HAP-1 (cell line): ENCODE measurements at regions not wholly inside any gene's neighbourhood (a gene's known extent, or its start where the extent isn't known, plus 50 kb on each side); places are given as distances from the start of the nearest gene placed in this dataset.

Source experiments
- DNase-seq, 2 experiments: peaks; one replicate each; pipeline ENCODE4 v3.0.0-alpha.2; 2016 to 2020; ENCODE audit warnings: low spot score in 2 of 2
- H3K27me3 ChIP-seq: fragments of 250-450 bp; sonication (Bioruptor Pico); 2 replicates; pipeline ENCODE4 v1.5.1; 2020; ENCODE audit warnings: low read depth, mild to moderate bottlenecking, moderate library complexity
- H3K36me3 ChIP-seq: fragments of 250-450 bp; sonication (Bioruptor Pico); replicated peaks from 2 replicates; pipeline ENCODE4 v1.5.1; 2020; ENCODE audit warnings: mild to moderate bottlenecking
- H3K4me1 ChIP-seq: fragments of 250-450 bp; sonication (Bioruptor Pico); 2 replicates; pipeline ENCODE4 v1.5.1; 2020; ENCODE audit warnings: mild to moderate bottlenecking
- H3K4me3 ChIP-seq: fragments of 250-450 bp; sonication (Bioruptor Pico); 2 replicates; pipeline ENCODE4 v1.5.1; 2020; ENCODE audit warnings: mild to moderate bottlenecking, moderate library complexity
- H3K9me3 ChIP-seq: fragments of 250-450 bp; sonication (Bioruptor Pico); 2 replicates; pipeline ENCODE4 v1.5.1; 2020; ENCODE audit warnings: mild to moderate bottlenecking, moderate library complexity
- in situ Hi-C: fragments of 300-500 bp; cut with MboI; formaldehyde crosslinking; loops from 3 replicates; pipeline ENCODE4 v1.14.3; 2020; ENCODE audit warnings: low sequenced_read_pairs, inconsistent platforms, mixed read lengths

DNA sequence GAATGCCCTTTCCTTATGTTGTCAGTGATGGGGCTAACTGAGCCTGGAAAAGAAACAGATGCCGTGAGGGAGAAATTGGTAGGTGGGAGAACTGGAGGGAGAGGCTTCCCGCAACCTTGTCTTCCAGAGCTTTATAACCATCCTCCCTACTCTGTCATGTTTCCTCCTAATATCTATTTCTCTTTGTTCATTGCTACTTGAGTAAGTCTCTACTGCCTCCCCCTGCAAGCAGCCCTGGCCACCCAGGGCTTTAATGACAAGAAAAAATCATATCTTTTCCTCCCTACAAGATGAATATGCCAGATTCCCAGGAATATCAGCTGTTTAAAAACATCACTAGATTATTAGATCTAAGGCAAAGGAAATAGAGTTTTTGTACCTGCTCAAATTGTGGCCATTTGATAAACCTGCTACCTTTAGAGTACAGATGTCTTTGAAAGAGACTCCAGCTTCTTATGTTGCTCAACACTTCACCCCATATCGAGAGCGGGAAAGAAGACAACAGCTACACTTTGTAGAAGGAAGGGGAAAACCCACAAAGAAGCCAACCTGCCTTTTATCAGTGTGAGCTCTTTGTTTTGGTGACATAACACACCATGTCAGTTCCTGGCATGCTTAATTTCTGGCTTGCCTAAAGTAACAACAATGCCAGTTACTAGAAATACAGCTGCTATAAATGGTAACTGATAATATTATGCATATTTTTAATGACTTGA is 186.6 kb upstream of the LEF1 start:
- no peaks in the 10 kb centered on the region for H3K9me3 ChIP-seq
- no peak overlapping the region for H3K4me3 ChIP-seq
- DNase-seq, result no peak
- in situ Hi-C loops, result no loop called here
- H3K36me3 ChIP-seq, result no peaks in the 10 kb centered on the region
- H3K4me1 ChIP-seq, result peaks cover 10% of the 10 kb centered on the region
- no peaks in the 10 kb centered on the region for H3K27me3 ChIP-seq

DNA sequence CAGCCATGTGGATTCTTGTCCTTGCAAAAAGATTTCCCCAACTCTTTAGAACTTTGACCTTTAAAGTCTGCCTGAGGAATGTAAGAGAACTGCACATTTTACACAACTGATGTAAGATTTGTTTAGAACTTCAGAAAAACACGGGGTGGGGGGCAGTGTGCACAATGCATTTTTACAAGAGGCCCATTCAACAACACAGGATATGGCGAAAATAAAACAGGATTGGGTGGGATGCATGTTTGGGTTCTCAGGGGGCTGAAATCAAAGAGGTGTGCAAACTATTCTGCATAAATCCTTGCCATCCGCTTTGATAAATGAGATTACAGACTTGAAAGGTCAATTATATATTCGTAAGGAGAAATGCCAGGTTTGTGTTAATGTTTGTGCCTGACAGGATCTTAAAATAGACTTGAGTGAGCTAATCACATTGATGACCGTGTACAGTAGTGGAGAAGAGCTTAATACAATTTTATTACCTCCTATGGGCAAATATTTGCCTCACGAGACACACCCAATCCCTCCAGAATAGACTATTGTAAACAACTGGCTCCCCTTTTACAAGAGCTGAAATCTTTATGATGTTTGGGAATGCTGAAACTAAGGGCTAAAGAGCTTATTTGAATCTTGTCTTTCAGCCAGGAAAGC is 184.1 kb upstream of the LEF1 start:
- no peak overlapping the region for H3K4me3 ChIP-seq
- no peaks in the 10 kb centered on the region for H3K36me3 ChIP-seq
- H3K4me1 ChIP-seq, result peaks cover 10% of the 10 kb centered on the region
- no peaks in the 10 kb centered on the region for H3K27me3 ChIP-seq
- no peaks in the 10 kb centered on the region for H3K9me3 ChIP-seq
- peak; percentile 13 to 77 for DNase-seq
- in situ Hi-C loops, result no loop called here

DNA sequence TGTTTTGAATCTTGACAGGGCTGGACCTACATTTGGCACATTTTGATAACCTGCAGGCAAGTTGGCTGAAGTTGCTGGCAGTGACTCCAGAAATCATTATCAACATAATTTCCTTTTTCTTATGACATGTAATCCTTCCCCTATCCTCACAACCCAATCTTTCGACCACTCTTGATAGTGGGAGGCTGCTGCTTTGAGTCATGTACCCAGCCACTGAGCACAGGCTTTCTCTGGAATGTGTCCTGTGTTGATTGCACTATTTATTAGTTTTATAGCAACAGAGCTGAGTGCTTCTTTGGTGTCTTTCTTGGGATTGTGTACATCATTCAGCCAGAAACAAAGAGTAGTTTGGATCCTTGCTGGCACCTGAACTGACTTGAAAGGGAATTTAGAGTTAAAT is 183.1 kb upstream of the LEF1 start:
- H3K4me3 ChIP-seq, result no peak overlapping the region
- H3K9me3 ChIP-seq, result no peaks in the 10 kb centered on the region
- peaks cover 3% of the 10 kb centered on the region; the same call in 1 of the 2 replicates for H3K27me3 ChIP-seq
- no peak for DNase-seq
- H3K36me3 ChIP-seq, result no peaks in the 10 kb centered on the region
- H3K4me1 ChIP-seq, result peaks cover 10% of the 10 kb centered on the region
- in situ Hi-C loops, result no loop called here

DNA sequence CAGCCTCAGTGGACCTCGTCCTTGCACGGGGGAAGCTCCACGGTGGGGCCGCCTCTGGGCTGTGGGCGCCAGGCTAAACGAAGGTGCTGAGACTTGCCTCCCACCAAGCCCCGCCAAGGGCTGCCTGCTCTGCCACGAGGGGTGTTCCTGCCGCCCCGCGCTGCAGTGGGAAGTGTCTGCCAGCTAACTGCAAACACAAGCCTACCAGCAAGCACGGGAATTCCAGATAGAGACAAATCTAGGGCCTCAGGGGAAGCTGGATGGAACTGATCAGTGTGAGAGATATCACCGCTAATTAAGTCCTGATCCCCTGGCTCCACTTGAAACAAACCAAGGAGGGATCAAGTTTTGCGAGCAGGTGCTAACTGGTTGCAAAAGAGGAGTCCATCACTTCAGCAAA is 181.6 kb upstream of the LEF1 start:
- DNase-seq, result peak in 1 of 2 experiments; percentile 10
- H3K4me1 ChIP-seq, result peaks cover 10% of the 10 kb centered on the region
- H3K27me3 ChIP-seq, result peaks cover 3% of the 10 kb centered on the region; the same call in 1 of the 2 replicates
- H3K4me3 ChIP-seq, result no peak overlapping the region
- no peaks in the 10 kb centered on the region for H3K36me3 ChIP-seq
- no peaks in the 10 kb centered on the region for H3K9me3 ChIP-seq
- in situ Hi-C loops, result no loop called here

DNA sequence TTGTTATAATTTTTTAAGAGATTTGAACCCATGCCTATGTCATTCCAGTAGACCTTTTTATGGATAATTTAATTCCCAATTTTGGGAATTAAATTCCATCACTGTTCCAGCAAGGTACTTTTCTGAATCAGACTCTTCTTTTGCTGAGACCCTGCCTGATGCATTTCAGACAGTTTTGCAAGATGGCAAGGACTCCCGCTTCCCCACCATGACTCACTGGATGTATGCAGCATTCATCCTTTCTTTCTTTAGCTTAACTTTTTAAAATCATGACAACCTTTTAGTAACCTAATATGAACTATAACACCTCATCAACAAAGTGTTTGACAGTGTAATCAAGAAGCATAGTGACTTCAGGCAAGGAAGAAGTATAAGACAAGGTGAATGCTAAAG is 178.1 kb upstream of the LEF1 start:
- DNase-seq, result no peak
- Histone ChIP-seq H3K9me3 (no peaks in the 10 kb centered on the region), H3K4me3 (no peak overlapping the region), H3K27me3 (peaks cover 3% of the 10 kb centered on the region; the same call in 1 of the 2 replicates), H3K4me1 (no peaks in the 10 kb centered on the region), H3K36me3 (no peaks in the 10 kb centered on the region)
- in situ Hi-C loops, result no loop called here

DNA sequence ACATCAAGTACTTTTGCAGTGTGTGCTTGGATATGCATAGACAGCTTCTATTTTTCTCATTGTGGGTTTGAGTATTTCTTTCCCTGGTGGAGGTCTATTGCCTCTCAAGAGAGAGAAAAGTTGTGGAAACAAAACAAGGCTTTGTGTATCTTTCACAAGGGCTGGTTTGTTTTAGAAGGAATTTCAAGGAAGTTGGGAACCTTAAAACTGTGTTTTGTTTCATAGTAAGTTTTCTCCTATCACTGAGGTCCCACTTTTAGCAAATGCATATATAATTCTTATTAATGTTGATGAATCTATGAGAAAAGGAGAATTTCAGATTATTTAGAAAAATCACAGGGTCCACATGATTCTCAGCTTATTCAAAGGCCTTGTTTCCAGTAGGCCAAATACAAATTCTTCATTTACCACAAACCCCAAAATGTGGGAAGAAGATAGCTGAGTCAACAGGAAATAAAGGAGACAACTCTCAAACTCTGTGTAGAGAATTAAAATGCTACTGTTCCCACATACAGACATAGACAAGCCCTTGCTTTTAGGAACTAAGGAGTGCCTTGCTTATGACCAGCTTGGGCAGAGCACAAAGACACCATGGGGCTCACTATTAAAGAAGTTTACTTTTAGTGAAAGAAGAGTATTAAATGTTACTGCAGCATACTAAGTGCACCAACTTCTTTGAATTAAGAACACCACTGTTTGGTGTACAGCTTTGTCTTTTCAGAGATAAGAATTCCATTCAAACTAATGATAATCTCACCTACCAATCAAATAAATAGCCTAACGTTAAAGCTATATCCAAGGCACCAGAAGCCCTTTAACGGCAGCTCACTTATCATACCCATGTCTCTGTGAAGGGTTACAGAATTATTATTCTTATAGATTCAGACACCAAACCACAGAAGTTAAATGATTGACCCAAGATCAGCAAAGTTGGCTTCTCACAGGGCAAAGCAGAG is 177.4 kb upstream of the LEF1 start:
- no peak overlapping the region for H3K4me3 ChIP-seq
- no peak for DNase-seq

DNA sequence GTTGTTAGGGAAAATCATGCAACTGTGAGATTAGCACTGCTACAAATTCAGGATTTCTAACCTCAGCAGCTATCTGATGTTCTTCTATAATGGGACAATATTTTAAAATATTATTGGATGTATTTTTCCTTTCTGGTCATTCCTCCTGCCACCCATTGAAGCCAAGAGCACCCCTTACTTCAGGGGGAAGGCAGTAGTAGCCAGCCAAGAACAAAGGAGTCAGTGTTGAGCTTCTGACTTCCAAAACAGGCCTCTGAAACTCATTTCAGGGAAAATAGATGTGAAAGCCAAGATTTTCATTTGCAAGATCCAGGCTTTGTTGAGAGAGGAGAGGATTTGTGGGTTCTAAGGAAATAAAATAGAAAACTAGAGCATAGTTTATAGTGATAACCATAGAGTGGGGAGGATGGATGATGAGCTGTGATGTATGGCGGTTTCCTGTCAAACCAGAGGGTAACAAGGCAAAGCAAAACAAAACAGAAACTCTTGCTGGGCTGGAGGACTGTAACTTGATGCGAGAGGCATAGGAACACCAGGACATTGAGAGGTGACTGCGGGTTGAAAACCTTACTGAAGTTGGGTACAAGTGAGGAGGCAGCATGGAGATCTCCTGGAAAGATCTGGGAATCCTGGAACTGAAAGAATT is 173.7 kb upstream of the LEF1 start:
- H3K4me1 ChIP-seq, result no peaks in the 10 kb centered on the region
- no peak overlapping the region for H3K4me3 ChIP-seq
- peaks cover under 1% of the 10 kb centered on the region; the same call in 1 of the 2 replicates for H3K27me3 ChIP-seq
- in situ Hi-C loops, result no loop called here
- H3K36me3 ChIP-seq, result no peaks in the 10 kb centered on the region
- no peaks in the 10 kb centered on the region for H3K9me3 ChIP-seq
- no peak for DNase-seq

More for the DNA sequence above, 177.4 kb upstream of the LEF1 start:
- Histone ChIP-seq H3K27me3 (peaks cover 3% of the 10 kb centered on the region; the same call in 1 of the 2 replicates), H3K9me3 (no peaks in the 10 kb centered on the region), H3K4me1 (no peaks in the 10 kb centered on the region), H3K36me3 (no peaks in the 10 kb centered on the region)
- in situ Hi-C loops, result no loop called here

DNA sequence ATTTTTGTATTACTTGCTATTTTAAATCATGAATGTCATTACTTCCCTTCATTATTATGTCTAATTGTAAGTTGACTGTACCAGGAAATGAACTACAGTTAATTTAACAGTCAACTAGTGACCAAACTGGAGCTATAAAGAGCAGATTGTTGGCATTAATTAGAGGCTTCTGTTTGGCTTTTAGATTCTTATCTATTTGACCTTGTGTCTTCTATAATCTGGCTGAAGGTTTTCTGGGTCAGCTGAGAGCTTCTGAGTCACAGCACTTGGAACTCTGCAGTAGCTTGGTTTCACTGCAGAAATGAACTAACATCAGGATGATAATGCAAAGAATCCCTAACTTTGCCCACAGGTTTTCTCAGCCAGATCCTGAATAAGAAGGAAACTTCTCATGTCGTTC is 169.2 kb upstream of the LEF1 start:
- no peak for DNase-seq
- H3K36me3 ChIP-seq, result no peaks in the 10 kb centered on the region
- H3K4me3 ChIP-seq, result no peak overlapping the region
- H3K4me1 ChIP-seq, result peaks cover 12% of the 10 kb centered on the region
- no peaks in the 10 kb centered on the region for H3K9me3 ChIP-seq
- no peaks in the 10 kb centered on the region for H3K27me3 ChIP-seq
- in situ Hi-C loops, result no loop called here

DNA sequence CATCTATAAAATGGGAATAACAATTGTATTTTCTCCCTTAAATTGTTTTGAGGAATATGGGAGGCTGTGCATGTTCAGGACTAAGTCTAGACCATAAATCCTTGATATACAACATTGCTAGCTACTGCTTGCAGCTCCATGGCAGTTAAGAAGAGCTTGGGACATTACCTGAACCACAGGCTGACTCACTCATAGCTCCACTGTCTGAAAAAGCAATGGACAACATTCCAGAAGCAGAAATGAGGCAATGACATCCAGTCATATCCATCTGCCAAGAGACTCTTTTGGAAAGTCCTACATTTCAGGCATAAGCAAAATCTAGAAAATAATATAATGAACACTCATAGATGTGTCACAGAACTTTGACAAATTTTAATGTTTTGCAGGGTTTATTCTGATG is 167.3 kb upstream of the LEF1 start:
- in situ Hi-C loops, result no loop called here
- Histone ChIP-seq H3K4me3 (no peak overlapping the region), H3K4me1 (peaks cover 12% of the 10 kb centered on the region), H3K36me3 (no peaks in the 10 kb centered on the region), H3K9me3 (no peaks in the 10 kb centered on the region), H3K27me3 (no peaks in the 10 kb centered on the region)
- no peak for DNase-seq

DNA sequence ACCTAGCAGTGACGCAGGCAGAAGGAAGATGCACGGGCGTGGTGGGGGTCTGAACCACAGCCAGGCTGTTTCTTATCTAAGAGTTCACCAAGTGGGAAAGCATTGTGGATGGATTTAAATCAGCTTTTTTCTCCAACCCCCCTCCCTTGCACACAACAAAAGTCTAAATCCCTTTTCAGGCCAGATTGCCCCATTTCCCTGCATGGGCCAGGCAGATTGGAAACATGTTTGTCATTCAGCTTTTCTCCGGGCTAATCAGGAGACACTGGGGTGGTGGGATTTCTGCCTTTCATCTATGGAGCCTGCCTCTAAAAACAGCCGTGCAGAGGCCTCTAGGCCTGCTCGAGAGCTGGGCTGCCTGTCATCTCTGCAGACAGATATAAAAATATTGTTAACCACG is 166.3 kb upstream of the LEF1 start:
- Histone ChIP-seq H3K4me1 (peaks cover 12% of the 10 kb centered on the region), H3K27me3 (no peaks in the 10 kb centered on the region), H3K36me3 (no peaks in the 10 kb centered on the region), H3K4me3 (no peak overlapping the region), H3K9me3 (no peaks in the 10 kb centered on the region)
- no peak for DNase-seq
- in situ Hi-C loops, result no loop called here

DNA sequence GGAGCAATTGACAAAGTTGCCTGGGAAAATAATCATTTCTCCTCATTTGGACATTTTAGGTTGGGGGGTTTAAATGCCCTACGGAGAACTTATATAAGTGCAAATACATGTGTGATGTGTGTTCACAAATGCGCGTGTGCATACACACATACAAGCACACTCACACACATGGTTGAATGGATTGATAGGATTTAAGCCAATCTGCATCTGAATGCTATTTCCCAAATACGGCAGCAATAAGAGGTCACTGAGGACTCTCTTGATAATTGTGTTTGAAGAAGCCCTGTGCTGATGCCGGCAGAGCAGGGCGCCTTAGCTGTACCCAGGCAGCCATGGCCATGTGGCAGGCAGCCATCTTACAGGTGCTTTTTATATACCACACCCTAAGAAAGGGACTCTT is 165.3 kb upstream of the LEF1 start:
- Histone ChIP-seq H3K4me1 (peaks cover 15% of the 10 kb centered on the region), H3K27me3 (no peaks in the 10 kb centered on the region), H3K36me3 (no peaks in the 10 kb centered on the region), H3K4me3 (no peak overlapping the region), H3K9me3 (no peaks in the 10 kb centered on the region)
- in situ Hi-C loops, result no loop called here
- DNase-seq, result peak; percentile 40 to 49

DNA sequence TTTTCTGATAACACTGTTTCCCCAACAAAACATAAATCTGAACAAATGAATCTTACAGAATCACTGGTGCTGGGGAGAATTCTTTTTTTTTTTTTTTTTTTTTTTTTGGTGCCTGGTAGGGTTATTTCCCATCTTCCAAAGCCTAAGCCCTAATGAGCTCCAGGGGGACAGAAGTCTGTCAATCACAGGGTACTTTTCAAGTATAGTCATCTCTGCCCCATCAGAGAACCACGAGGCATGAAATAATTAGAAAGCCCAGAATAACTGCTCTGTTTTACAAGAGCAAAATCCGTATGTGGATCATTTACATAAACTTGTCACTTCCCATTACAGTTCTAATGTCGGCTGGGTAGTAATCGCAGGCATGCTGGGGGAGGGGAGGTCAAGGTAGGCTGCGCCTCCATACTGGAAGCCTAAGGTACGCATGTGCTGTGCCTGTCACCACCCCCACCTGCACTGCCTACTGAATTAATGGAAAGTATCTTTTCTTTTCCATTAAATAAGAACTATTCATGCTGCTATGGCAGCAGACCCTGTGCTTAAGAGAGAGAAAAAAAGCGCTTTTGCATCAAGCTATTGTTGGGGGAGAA is 164.7 kb upstream of the LEF1 start:
- H3K27me3 ChIP-seq, result no peaks in the 10 kb centered on the region
- H3K36me3 ChIP-seq, result no peaks in the 10 kb centered on the region
- H3K4me3 ChIP-seq, result no peak overlapping the region
- DNase-seq, result peak in 1 of 2 experiments; percentile 18
- in situ Hi-C loops, result no loop called here
- no peaks in the 10 kb centered on the region for H3K9me3 ChIP-seq
- peaks cover 15% of the 10 kb centered on the region for H3K4me1 ChIP-seq
